ENCODE measurements at regions not wholly inside any gene's neighbourhood (a gene's known extent, or its start where the extent isn't known, plus 50 kb on each side); places are given as distances from the start of the nearest gene placed in this dataset.

DNA sequence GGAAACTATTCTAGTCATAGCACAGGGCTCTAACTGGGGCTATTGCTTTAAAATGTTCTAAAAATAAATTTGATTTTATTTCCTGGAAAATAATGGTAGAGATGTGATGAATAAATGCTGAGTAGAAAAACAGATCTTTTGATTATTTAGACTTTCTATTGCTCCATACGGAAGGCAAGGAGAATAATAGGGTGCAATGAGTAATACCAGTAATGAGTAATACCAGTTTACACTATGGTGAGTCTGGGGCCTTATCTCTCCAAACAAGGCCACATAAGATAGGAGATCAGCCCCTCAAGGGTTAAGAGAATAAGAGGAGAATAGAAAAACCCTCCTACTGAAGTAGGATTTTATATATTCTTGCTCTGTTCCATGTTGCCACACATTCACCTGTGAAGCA lies 390.4 kb downstream of the KLF5 start:
- Mint-ChIP-seq H3K36me3 (ENCODE audit: low read depth) (peaks cover 7% of the 10 kb centered on the region), H3K4me1 (ENCODE audit: low read depth) (no peaks in the 10 kb centered on the region), H3K9me3 (peaks cover 7% of the 10 kb centered on the region), H3K4me3 (no peak overlapping the region), H3K27me3 (no peaks in the 10 kb centered on the region), H3K27ac (no peak overlapping the region)
- no peak overlapping the region for H3K27ac ChIP-seq (ENCODE audit: low read depth in 1 of 2, low read length in 2 of 2)
- intact Hi-C loops (cut with DNase I, micrococcal nuclease) = no loop called here
- ChIA-PET POLR2A (no interaction called here), CTCF (no interaction called here)
- ATAC-seq (ENCODE audit: poor library complexity) (no peak), DNase-seq (no peak)
- H3K27me3 ChIP-seq (ENCODE audit: control insufficient read depth in 1 of 2, insufficient read depth in 2 of 2, low read length in 2 of 2) = no peaks in the 10 kb centered on the region
- H3K4me3 ChIP-seq (ENCODE audit: low read length) = no peak overlapping the region
- H3K4me1 ChIP-seq (ENCODE audit: insufficient read depth, low read length) = no peaks in the 10 kb centered on the region
- TF ChIP-seq, protein P1, sequence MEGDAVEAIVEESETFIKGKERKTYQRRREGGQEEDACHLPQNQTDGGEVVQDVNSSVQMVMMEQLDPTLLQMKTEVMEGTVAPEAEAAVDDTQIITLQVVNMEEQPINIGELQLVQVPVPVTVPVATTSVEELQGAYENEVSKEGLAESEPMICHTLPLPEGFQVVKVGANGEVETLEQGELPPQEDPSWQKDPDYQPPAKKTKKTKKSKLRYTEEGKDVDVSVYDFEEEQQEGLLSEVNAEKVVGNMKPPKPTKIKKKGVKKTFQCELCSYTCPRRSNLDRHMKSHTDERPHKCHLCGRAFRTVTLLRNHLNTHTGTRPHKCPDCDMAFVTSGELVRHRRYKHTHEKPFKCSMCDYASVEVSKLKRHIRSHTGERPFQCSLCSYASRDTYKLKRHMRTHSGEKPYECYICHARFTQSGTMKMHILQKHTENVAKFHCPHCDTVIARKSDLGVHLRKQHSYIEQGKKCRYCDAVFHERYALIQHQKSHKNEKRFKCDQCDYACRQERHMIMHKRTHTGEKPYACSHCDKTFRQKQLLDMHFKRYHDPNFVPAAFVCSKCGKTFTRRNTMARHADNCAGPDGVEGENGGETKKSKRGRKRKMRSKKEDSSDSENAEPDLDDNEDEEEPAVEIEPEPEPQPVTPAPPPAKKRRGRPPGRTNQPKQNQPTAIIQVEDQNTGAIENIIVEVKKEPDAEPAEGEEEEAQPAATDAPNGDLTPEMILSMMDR (IDR thresholded peaks at IDR 0.05) = no peak
- H3K36me3 ChIP-seq (ENCODE audit: insufficient read depth, low read length) = no peaks in the 10 kb centered on the region
- peaks cover 0 to 13% of the 10 kb centered on the region in 2 experiments for H3K9me3 ChIP-seq (ENCODE audit: control insufficient read depth in 1 of 2, insufficient read depth in 1 of 2, low read length in 2 of 2)

DNA sequence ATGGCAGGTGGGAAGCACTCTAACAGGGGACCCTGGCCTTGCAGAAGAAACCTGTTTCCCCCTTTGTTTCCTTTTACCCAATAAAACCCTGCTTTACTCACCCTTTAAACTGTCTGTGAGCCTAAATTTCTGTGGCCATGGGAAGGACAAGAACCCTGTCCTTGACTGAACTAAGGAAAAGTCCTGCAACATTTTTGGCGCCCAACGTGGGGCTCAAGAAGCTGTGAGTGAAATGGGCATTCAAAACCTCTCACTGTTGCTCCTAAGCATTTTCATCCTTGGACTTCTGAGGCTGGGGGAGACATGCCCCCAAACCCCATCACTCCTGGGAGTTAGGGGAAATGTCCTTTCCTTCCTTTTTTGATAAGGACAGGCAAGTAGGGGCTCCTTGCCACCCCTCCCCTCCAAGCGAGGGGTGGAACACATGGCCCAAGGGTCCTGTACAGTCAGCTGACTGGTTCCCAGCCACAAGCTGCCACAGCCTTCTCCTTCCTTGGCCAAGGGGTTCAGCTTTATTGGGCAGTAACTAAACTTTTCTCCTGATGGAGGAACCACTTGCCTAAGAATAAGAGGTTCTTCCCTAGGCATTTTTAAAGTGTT lies 381.6 kb downstream of the KLF5 start:
- H3K36me3 Mint-ChIP-seq (ENCODE audit: low read depth) = peaks cover 17% of the 10 kb centered on the region
- Histone ChIP-seq H3K36me3 (ENCODE audit: insufficient read depth, low read length) (no peaks in the 10 kb centered on the region), H3K27me3 (ENCODE audit: control insufficient read depth in 1 of 2, insufficient read depth in 2 of 2, low read length in 2 of 2) (no peaks in the 10 kb centered on the region), H3K4me3 (ENCODE audit: low read length) (no peak overlapping the region), H3K9me3 (ENCODE audit: control insufficient read depth in 1 of 2, insufficient read depth in 1 of 2, low read length in 2 of 2) (peaks cover 32 to 59% of the 10 kb centered on the region in 2 experiments), H3K27ac (ENCODE audit: low read depth in 1 of 2, low read length in 2 of 2) (no peak overlapping the region), H3K4me1 (ENCODE audit: insufficient read depth, low read length) (no peaks in the 10 kb centered on the region)
- intact Hi-C loops (cut with DNase I, micrococcal nuclease) = no loop called here
- H3K27me3 Mint-ChIP-seq = no peaks in the 10 kb centered on the region
- peaks cover 21% of the 10 kb centered on the region for H3K9me3 Mint-ChIP-seq
- ATAC-seq (ENCODE audit: poor library complexity) (no peak), DNase-seq (no peak)
- POLR2A ChIA-PET = no interaction called here
- H3K4me1 Mint-ChIP-seq (ENCODE audit: low read depth) = no peaks in the 10 kb centered on the region
- TF ChIP-seq, protein P1 (IDR thresholded peaks at IDR 0.05) = no peak
- no peak overlapping the region for H3K4me3 Mint-ChIP-seq
- H3K27ac Mint-ChIP-seq = no peak overlapping the region
- CTCF ChIA-PET = no interaction called here

DNA sequence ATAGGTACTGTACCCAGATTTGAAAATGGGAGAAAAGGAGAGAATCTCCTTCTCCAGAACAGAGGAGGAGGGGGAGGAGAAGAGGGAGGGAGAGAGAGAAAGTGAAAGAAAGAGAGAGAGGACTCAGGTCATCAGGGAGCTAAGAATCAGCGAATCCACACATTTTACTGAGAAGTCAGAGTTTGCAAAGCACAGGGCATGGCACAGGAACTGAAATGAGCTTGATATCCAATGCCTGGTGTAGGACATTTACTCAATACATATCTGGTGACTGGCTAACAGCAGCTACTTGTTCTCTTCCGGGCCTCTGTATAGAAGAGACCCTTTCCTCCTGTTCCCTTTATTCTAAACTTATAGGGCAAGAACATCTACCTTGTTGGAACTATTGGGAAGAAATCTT lies 375.1 kb downstream of the KLF5 start:
- ATAC-seq (ENCODE audit: poor library complexity) (no peak), DNase-seq (no peak)
- Histone ChIP-seq H3K4me1 (ENCODE audit: insufficient read depth, low read length) (no peaks in the 10 kb centered on the region), H3K9me3 (ENCODE audit: control insufficient read depth in 1 of 2, insufficient read depth in 1 of 2, low read length in 2 of 2) (peaks cover 4 to 19% of the 10 kb centered on the region in 2 experiments), H3K27ac (ENCODE audit: low read depth in 1 of 2, low read length in 2 of 2) (no peak overlapping the region), H3K4me3 (ENCODE audit: low read length) (no peak overlapping the region), H3K36me3 (ENCODE audit: insufficient read depth, low read length) (no peaks in the 10 kb centered on the region), H3K27me3 (ENCODE audit: control insufficient read depth in 1 of 2, insufficient read depth in 2 of 2, low read length in 2 of 2) (no peaks in the 10 kb centered on the region)
- peaks cover 8% of the 10 kb centered on the region for H3K9me3 Mint-ChIP-seq
- no peak overlapping the region for H3K4me3 Mint-ChIP-seq
- no peaks in the 10 kb centered on the region for H3K27me3 Mint-ChIP-seq
- TF ChIP-seq, protein P1 (IDR thresholded peaks at IDR 0.05) = no peak
- intact Hi-C loops (cut with DNase I, micrococcal nuclease) = no loop called here
- peaks cover 6% of the 10 kb centered on the region for H3K36me3 Mint-ChIP-seq (ENCODE audit: low read depth)
- no peak overlapping the region for H3K27ac Mint-ChIP-seq
- CTCF ChIA-PET = no interaction called here
- H3K4me1 Mint-ChIP-seq (ENCODE audit: low read depth) = no peaks in the 10 kb centered on the region
- POLR2A ChIA-PET = no interaction called here
